CD4-positive, alpha-beta T cell treated with Interleukin-12 subunit alpha and Interleukin-12 subunit beta, for 1 hour (primary cell): ENCODE measurements at regions not wholly inside any gene's neighbourhood (a gene's known extent, or its start where the extent isn't known, plus 50 kb on each side); places are given as distances from the start of the nearest gene placed in this dataset.
"Not testable (repeated sequence)": the region's sequence is repeated elsewhere in the genome, so short reads cannot be mapped to it uniquely, and the experiment has no call there.

Experiments used
- DNase-seq: peaks from one replicate; pipeline ENCODE4 v3.0.0-alpha.2; 2020

- no peak for DNase-seq
Observed at GRCh38 chr2:147351784-147352183, 493.0 kb upstream of the ACVR2A start.

GRCh38 chr2:147348931-147349555 is 495.8 kb upstream of the ACVR2A start:
- DNase-seq: no peak

- no peak for DNase-seq
Observed at GRCh38 chr2:147346142-147346541, 498.7 kb upstream of the ACVR2A start.

- DNase-seq: no peak
Observed at GRCh38 chr2:147345246-147345645, 499.6 kb upstream of the ACVR2A start.

- DNase-seq: no peak
Observed at GRCh38 chr2:147342329-147342728, 502.5 kb upstream of the ACVR2A start.

GRCh38 chr2:147331790-147332419 is 512.9 kb upstream of the ACVR2A start:
- DNase-seq: peak; percentile 60

- no peak for DNase-seq
Observed at GRCh38 chr2:147330925-147331324, 513.9 kb upstream of the ACVR2A start.

- DNase-seq: peak; percentile 14
Observed at GRCh38 chr2:147327613-147328012, 517.2 kb upstream of the ACVR2A start.

GRCh38 chr2:147325990-147326389 is 518.8 kb upstream of the ACVR2A start:
- DNase-seq: no peak

GRCh38 chr2:147320146-147320545 is 524.7 kb upstream of the ACVR2A start:
- DNase-seq: no peak

GRCh38 chr2:147311058-147311430 is 533.8 kb upstream of the ACVR2A start:
- no peak for DNase-seq

GRCh38 chr2:147310335-147311057 is 534.3 kb upstream of the ACVR2A start:
- DNase-seq: no peak

- peak; percentile 44 for DNase-seq
Observed at GRCh38 chr2:147297820-147298219, 547.0 kb upstream of the ACVR2A start.

- no peak for DNase-seq
Observed at GRCh38 chr2:147294825-147295392, 549.9 kb upstream of the ACVR2A start.

- peak; percentile 15 for DNase-seq
Observed at GRCh38 chr2:147293991-147294824, 550.6 kb upstream of the ACVR2A start.

- peak; percentile 63 for DNase-seq
Observed at GRCh38 chr2:147288131-147288530, 556.7 kb upstream of the ACVR2A start.

- DNase-seq: no peak
Observed at GRCh38 chr2:147275943-147276342, 568.9 kb upstream of the ACVR2A start.

- DNase-seq: no peak
Observed at GRCh38 chr2:147273628-147274027, 571.2 kb upstream of the ACVR2A start.

GRCh38 chr2:147273106-147273505 is 571.7 kb upstream of the ACVR2A start:
- DNase-seq: no peak

GRCh38 chr2:147269581-147269980 is 575.2 kb upstream of the ACVR2A start:
- not testable (repeated sequence) for DNase-seq

GRCh38 chr2:147260241-147260640 is 584.6 kb upstream of the ACVR2A start:
- no peak for DNase-seq

- DNase-seq: no peak
Observed at GRCh38 chr2:147255812-147256211, 589.0 kb upstream of the ACVR2A start.
